MCF 10A (cell line): ENCODE measurements at regions not wholly inside any gene's neighbourhood (a gene's known extent, or its start where the extent isn't known, plus 50 kb on each side); places are given as distances from the start of the nearest gene placed in this dataset.

Experiments
- BruUV-seq: library from RNA; stranded (reverse); fragments of 400-500 nt; replicated peaks from 2 replicates; lab custom pipeline; 2021; lab: Mats Ljungman, UMichigan
- CTCF ChIA-PET: fragments of 300-600 bp; sonication (Branson Sonifier 250); formaldehyde crosslinking; extraction: SDS; loops from one replicate; lab custom pipeline; 2021; ENCODE audit warnings: antibody characterized with exemption, inconsistent platforms; lab: Yijun Ruan, JAX
- POLR2A ChIA-PET: fragments of 300-600, 350-650 bp; sonication (Branson Sonifier 250); formaldehyde crosslinking; extraction: SDS; loops from one replicate; lab custom pipeline; 2020; ENCODE audit warnings: antibody characterized with exemption, inconsistent platforms; lab: Yijun Ruan, JAX
- DNase-seq: peaks from one replicate; pipeline ENCODE4 v3.0.0-alpha.2; 2018; ENCODE audit not compliant: unreplicated experiment
- H3K27ac Mint-ChIP-seq: one replicate; pipeline ENCODE4 v1.8.0; 2022; ENCODE audit warnings: mild to moderate bottlenecking, low read depth, mixed read lengths; ENCODE audit not compliant: unreplicated experiment
- H3K27me3 Mint-ChIP-seq: one replicate; pipeline ENCODE4 v1.8.0; 2022; ENCODE audit warnings: mixed read lengths; ENCODE audit not compliant: insufficient read depth, unreplicated experiment
- H3K36me3 Mint-ChIP-seq: one replicate; pipeline ENCODE4 v1.8.0; 2022; ENCODE audit warnings: mild to moderate bottlenecking, moderate library complexity, mixed read lengths; ENCODE audit not compliant: insufficient read depth, unreplicated experiment
- H3K4me1 Mint-ChIP-seq: one replicate; pipeline ENCODE4 v1.8.0; 2022; ENCODE audit warnings: mixed read lengths; ENCODE audit not compliant: insufficient read depth, unreplicated experiment
- H3K4me3 Mint-ChIP-seq: one replicate; pipeline ENCODE4 v1.8.0; 2022; ENCODE audit warnings: mild to moderate bottlenecking, moderate library complexity, mixed read lengths; ENCODE audit not compliant: unreplicated experiment
- H3K9me3 Mint-ChIP-seq: one replicate; pipeline ENCODE4 v1.8.0; 2022; ENCODE audit warnings: mixed read lengths; ENCODE audit not compliant: unreplicated experiment
- intact Hi-C: fragments of 100-400 bp; cut with micrococcal nuclease; formaldehyde crosslinking; loops from 2 replicates; pipeline ENCODE4 v1.14.1; 2022
- TF ChIP-seq, protein P1 (sequence below): fragments of 200-600 bp; IDR thresholded peaks from one replicate; pipeline ENCODE4 v1.8.0; 2022; ENCODE audit warnings: antibody characterized with exemption, mild to moderate bottlenecking; ENCODE audit not compliant: unreplicated experiment

DNA sequence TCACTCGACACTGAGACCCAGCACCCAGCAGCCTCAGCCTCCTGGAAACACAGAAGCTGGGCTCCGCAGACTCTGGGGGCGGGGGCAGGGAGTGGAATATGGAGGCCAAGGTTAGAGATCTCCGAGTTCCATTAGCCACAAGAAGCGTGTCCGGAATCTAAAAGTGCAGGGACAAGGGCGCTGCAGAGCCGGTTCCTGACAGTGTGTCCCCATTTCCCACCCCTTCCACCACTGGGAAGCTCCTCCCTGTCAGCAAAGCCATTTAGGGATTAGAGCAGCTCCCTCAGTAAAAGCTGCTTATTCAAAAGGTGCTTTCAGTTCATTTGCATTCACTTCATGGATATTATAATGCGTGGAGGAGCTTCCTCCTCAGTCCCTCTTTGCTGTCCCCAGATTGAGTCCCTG lies 74.1 kb upstream of the HSPA9 start:
- no peaks in the 10 kb centered on the region for H3K4me1 Mint-ChIP-seq
- BruUV-seq, result no TSS peak
- H3K27ac Mint-ChIP-seq, result no peak overlapping the region
- no peaks in the 10 kb centered on the region for H3K27me3 Mint-ChIP-seq
- DNase-seq, result no peak
- H3K9me3 Mint-ChIP-seq, result no peaks in the 10 kb centered on the region
- H3K36me3 Mint-ChIP-seq, result no peaks in the 10 kb centered on the region
- TF ChIP-seq, protein P1, sequence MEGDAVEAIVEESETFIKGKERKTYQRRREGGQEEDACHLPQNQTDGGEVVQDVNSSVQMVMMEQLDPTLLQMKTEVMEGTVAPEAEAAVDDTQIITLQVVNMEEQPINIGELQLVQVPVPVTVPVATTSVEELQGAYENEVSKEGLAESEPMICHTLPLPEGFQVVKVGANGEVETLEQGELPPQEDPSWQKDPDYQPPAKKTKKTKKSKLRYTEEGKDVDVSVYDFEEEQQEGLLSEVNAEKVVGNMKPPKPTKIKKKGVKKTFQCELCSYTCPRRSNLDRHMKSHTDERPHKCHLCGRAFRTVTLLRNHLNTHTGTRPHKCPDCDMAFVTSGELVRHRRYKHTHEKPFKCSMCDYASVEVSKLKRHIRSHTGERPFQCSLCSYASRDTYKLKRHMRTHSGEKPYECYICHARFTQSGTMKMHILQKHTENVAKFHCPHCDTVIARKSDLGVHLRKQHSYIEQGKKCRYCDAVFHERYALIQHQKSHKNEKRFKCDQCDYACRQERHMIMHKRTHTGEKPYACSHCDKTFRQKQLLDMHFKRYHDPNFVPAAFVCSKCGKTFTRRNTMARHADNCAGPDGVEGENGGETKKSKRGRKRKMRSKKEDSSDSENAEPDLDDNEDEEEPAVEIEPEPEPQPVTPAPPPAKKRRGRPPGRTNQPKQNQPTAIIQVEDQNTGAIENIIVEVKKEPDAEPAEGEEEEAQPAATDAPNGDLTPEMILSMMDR, result no peak
- ChIA-PET POLR2A (interaction anchor here (0.5 to 1.4 kb wide), 5 partner anchors 54 to 515 kb away, joined by 3 to 5 read pairs (median 3); no protein-coding TSS in a partner anchor), CTCF (interaction anchor here (0.6 to 3.9 kb wide), 7 partner anchors 9 to 232 kb away, joined by 3 to 22 read pairs (median 5); no protein-coding TSS in a partner anchor)
- no peak overlapping the region for H3K4me3 Mint-ChIP-seq
- intact Hi-C loops, result loop anchor here (10.0 kb wide), 1 partner anchor 175 kb away; no protein-coding TSS in a partner anchor

DNA sequence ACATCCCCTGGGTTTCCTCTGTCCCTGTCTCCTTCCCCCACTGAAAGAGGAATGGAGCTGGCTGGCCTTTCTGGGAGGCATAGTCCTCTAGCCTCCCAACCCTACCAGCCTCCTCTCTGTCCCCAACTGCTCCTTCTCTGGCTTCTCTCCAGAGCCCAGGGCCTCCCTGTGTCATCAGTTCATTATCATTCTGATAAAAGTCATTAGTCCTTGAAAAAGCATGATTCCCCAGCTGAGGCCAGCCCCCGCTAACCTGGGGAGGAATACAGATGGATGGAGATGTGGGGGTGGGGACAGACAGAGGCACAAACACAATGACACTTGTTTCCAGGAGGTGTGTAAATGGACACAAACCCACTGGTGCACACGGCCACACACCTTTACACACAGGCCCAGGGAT lies 73.6 kb upstream of the HSPA9 start:
- CTCF ChIA-PET, result interaction anchor here (0.6 to 3.9 kb wide), 8 partner anchors 9 to 76 kb away, joined by 3 to 22 read pairs (median 4); no protein-coding TSS in a partner anchor
- POLR2A ChIA-PET, result no interaction called here
- no peak for DNase-seq
- Mint-ChIP-seq H3K27me3 (no peaks in the 10 kb centered on the region), H3K4me1 (no peaks in the 10 kb centered on the region), H3K27ac (no peak overlapping the region), H3K36me3 (no peaks in the 10 kb centered on the region), H3K4me3 (no peak overlapping the region), H3K9me3 (no peaks in the 10 kb centered on the region)
- TF ChIP-seq, protein P1, result no peak
- intact Hi-C loops, result loop anchor here (10.0 kb wide), 1 partner anchor 176 kb away; no protein-coding TSS in a partner anchor
- no TSS peak for BruUV-seq

DNA sequence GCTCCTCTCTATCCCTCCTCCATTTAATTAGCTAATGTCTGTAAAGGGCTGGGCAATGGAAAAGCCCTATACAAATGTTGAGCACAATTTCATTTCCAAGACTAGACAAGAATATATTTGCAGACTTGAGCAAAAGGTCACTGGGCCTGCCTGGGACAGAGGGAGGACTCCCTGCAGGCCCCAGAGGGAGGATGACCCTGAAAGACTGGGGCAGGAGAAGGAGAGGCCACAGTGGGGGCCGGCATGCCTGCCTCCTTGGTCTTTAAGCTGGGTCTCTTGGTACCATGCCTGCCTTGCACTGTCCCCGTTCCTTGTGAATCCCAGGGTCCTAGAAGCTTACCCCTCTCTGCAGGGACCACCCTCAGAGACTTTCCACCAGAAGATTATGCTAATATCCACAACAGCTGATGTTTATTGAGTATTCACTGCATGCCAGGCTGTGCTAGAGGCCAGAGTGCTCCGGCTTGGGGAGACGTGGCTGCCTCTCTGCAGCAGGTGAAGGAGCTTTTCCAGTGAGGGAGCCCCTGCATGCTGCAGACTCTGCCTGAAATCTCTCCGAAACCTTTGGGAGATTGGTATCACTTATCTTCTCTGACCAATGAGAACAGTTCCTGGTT lies 72.7 kb upstream of the HSPA9 start:
- intact Hi-C loops, result loop anchor here (10.0 kb wide), 1 partner anchor 177 kb away; no protein-coding TSS in a partner anchor
- BruUV-seq, result no TSS peak
- TF ChIP-seq, protein P1, result no peak
- H3K9me3 Mint-ChIP-seq, result no peaks in the 10 kb centered on the region
- ChIA-PET POLR2A (no interaction called here), CTCF (interaction anchor here (0.5 to 3.9 kb wide), 9 partner anchors 8 to 178 kb away, joined by 3 to 22 read pairs (median 4); no protein-coding TSS in a partner anchor)
- no peaks in the 10 kb centered on the region for H3K4me1 Mint-ChIP-seq
- no peak for DNase-seq
- no peak overlapping the region for H3K4me3 Mint-ChIP-seq
- H3K27ac Mint-ChIP-seq, result no peak overlapping the region
- H3K27me3 Mint-ChIP-seq, result no peaks in the 10 kb centered on the region
- H3K36me3 Mint-ChIP-seq, result no peaks in the 10 kb centered on the region

DNA sequence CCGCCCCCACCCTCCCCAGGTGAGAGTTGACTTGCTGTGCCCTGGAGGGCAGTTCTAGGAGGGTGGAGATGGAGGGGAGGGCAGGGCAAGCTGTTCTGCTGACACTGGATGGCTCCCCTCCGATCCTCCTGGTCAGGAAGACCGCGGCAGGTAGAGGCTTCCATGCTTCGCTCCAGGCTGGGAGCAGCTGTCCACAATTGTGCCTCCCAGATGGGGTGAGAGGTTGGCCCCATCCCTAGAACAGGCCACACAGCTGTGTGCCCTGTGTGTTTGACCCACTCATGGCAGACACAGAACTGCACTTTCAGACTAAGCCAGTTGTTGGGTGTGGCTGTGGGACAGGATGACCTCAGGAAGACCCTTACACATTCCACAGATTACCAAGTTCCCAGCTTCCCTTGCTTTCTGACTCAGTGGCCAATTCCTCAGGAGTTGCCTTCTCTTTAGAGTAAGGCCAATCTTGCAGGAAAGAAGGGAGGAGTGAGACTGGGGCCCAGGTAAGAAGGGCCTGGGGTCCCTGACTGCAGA lies 72.1 kb upstream of the HSPA9 start:
- no peak overlapping the region for H3K4me3 Mint-ChIP-seq
- intact Hi-C loops, result loop anchor here (10.0 kb wide), 1 partner anchor 177 kb away; no protein-coding TSS in a partner anchor
- BruUV-seq, result no TSS peak
- no peak overlapping the region for H3K27ac Mint-ChIP-seq
- H3K27me3 Mint-ChIP-seq, result no peaks in the 10 kb centered on the region
- ChIA-PET POLR2A (no interaction called here), CTCF (interaction anchor here (0.5 to 3.9 kb wide), 4 partner anchors 7 to 179 kb away, joined by 3 to 22 read pairs (median 4); no protein-coding TSS in a partner anchor)
- TF ChIP-seq, protein P1, result no peak
- H3K4me1 Mint-ChIP-seq, result no peaks in the 10 kb centered on the region
- H3K36me3 Mint-ChIP-seq, result no peaks in the 10 kb centered on the region
- DNase-seq, result no peak
- no peaks in the 10 kb centered on the region for H3K9me3 Mint-ChIP-seq
